Ectodermal cell (in vitro differentiated cells): ENCODE measurements at regions not wholly inside any gene's neighbourhood (a gene's known extent, or its start where the extent isn't known, plus 50 kb on each side); places are given as distances from the start of the nearest gene placed in this dataset.

Experiments
- H3K27ac ChIP-seq: 2 replicates; pipeline ENCODE4 v1.7.0; 2013; ENCODE audit warnings: mild to moderate bottlenecking, low read depth, low read length; ENCODE audit not compliant: insufficient read depth, poor library complexity, severe bottlenecking
- H3K27me3 ChIP-seq: 2 replicates; pipeline ENCODE4 v1.7.0; 2013; ENCODE audit warnings: mild to moderate bottlenecking, low read length; ENCODE audit not compliant: insufficient read depth, control insufficient read depth, poor library complexity, severe bottlenecking
- H3K36me3 ChIP-seq: one replicate; pipeline ENCODE4 v1.7.0; 2013; ENCODE audit warnings: low read length; ENCODE audit not compliant: control insufficient read depth, insufficient read depth
- H3K4me1 ChIP-seq: one replicate; pipeline ENCODE4 v1.7.0; 2013; ENCODE audit warnings: low read length; ENCODE audit not compliant: control insufficient read depth, insufficient read depth
- H3K4me3 ChIP-seq: 2 replicates; pipeline ENCODE4 v1.7.0; 2013; ENCODE audit warnings: low read depth, low read length, control low read depth; ENCODE audit not compliant: insufficient read depth
- H3K9me3 ChIP-seq: 2 replicates; pipeline ENCODE4 v1.7.0; 2013; ENCODE audit warnings: mild to moderate bottlenecking, low read length, moderate library complexity; ENCODE audit not compliant: control insufficient read depth
- WGBS, 2 experiments: methylation state at CpG; one replicate each; pipeline ENCODE4 v1.1.7; 2013; ENCODE audit warnings: missing lambda C conversion rate in 2 of 2; 5-methylcytosine and 5-hydroxymethylcytosine counted together

GRCh38 chr3:177515786-177516157 is 318.5 kb upstream of the TBL1XR1 start:
- no peaks in the 10 kb centered on the region for H3K36me3 ChIP-seq
- no peak overlapping the region for H3K4me3 ChIP-seq
- H3K4me1 ChIP-seq, result peaks cover 13% of the 10 kb centered on the region
- H3K9me3 ChIP-seq, result no peaks in the 10 kb centered on the region
- H3K27me3 ChIP-seq, result no peaks in the 10 kb centered on the region
- 93 to 95% methylated on average over 2 of the region's 3 CpGs for WGBS, 2 experiments
- no peak overlapping the region for H3K27ac ChIP-seq

GRCh38 chr3:177516158-177517011 is 319.1 kb upstream of the TBL1XR1 start:
- 71 to 78% methylated on average over 14 of the region's 14 CpGs for WGBS, 2 experiments
- Histone ChIP-seq H3K9me3 (no peaks in the 10 kb centered on the region), H3K27ac (no peak overlapping the region), H3K36me3 (no peaks in the 10 kb centered on the region), H3K27me3 (no peaks in the 10 kb centered on the region), H3K4me3 (no peak overlapping the region), H3K4me1 (peaks cover 12% of the 10 kb centered on the region)

GRCh38 chr3:177517906-177518305 is 320.6 kb upstream of the TBL1XR1 start:
- Histone ChIP-seq H3K4me3 (no peak overlapping the region), H3K9me3 (no peaks in the 10 kb centered on the region), H3K4me1 (peaks cover 12% of the 10 kb centered on the region), H3K36me3 (no peaks in the 10 kb centered on the region), H3K27ac (no peak overlapping the region), H3K27me3 (no peaks in the 10 kb centered on the region)
- whole genome bisulfite sequencing, 2 experiments, result 94 to 99% methylated on average over 2 of the region's 2 CpGs

GRCh38 chr3:177519588-177519987 is 322.3 kb upstream of the TBL1XR1 start:
- Histone ChIP-seq H3K9me3 (no peaks in the 10 kb centered on the region), H3K27ac (no peak overlapping the region)

GRCh38 chr3:177521305-177521704 is 324.0 kb upstream of the TBL1XR1 start:
- no peak overlapping the region for H3K4me3 ChIP-seq
- H3K27me3 ChIP-seq, result no peaks in the 10 kb centered on the region
- H3K36me3 ChIP-seq, result no peaks in the 10 kb centered on the region
- H3K4me1 ChIP-seq, result peaks cover 4% of the 10 kb centered on the region
- H3K9me3 ChIP-seq, result no peaks in the 10 kb centered on the region
- 81 to 86% methylated on average over 7 to 8 of the region's 8 CpGs for WGBS, 2 experiments
- no peak overlapping the region for H3K27ac ChIP-seq

More at GRCh38 chr3:177519588-177519987, 322.3 kb upstream of the TBL1XR1 start:
- WGBS, 2 experiments, result 96 to 97% methylated on average over 13 of the region's 13 CpGs
- Histone ChIP-seq H3K4me1 (peaks cover 10% of the 10 kb centered on the region), H3K27me3 (no peaks in the 10 kb centered on the region), H3K36me3 (no peaks in the 10 kb centered on the region), H3K4me3 (no peak overlapping the region)

- no peak overlapping the region for H3K27ac ChIP-seq
- no peaks in the 10 kb centered on the region for H3K9me3 ChIP-seq
- WGBS, 2 experiments, result 91 to 92% methylated on average over 4 of the region's 4 CpGs
Measured at GRCh38 chr3:177522051-177522450, 324.8 kb upstream of the TBL1XR1 start.

GRCh38 chr3:177523067-177523675 is 325.9 kb upstream of the TBL1XR1 start:
- Histone ChIP-seq H3K4me3 (no peak overlapping the region), H3K27me3 (no peaks in the 10 kb centered on the region), H3K36me3 (no peaks in the 10 kb centered on the region), H3K27ac (no peak overlapping the region), H3K9me3 (no peaks in the 10 kb centered on the region), H3K4me1 (no peaks in the 10 kb centered on the region)
- 61 to 80% methylated on average over 1 to 3 of the region's 3 CpGs for WGBS, 2 experiments

More at GRCh38 chr3:177522051-177522450, 324.8 kb upstream of the TBL1XR1 start:
- Histone ChIP-seq H3K27me3 (no peaks in the 10 kb centered on the region), H3K36me3 (no peaks in the 10 kb centered on the region), H3K4me1 (no peaks in the 10 kb centered on the region), H3K4me3 (no peak overlapping the region)

- WGBS, 2 experiments, result 90 to 92% methylated on average over 4 of the region's 4 CpGs
- no peak overlapping the region for H3K27ac ChIP-seq
- H3K27me3 ChIP-seq, result no peaks in the 10 kb centered on the region
- no peaks in the 10 kb centered on the region for H3K9me3 ChIP-seq
- H3K36me3 ChIP-seq, result no peaks in the 10 kb centered on the region
- no peaks in the 10 kb centered on the region for H3K4me1 ChIP-seq
- H3K4me3 ChIP-seq, result no peak overlapping the region
Measured at GRCh38 chr3:177523872-177524438, 326.7 kb upstream of the TBL1XR1 start.

GRCh38 chr3:177524742-177525141 is 327.5 kb upstream of the TBL1XR1 start:
- no peak overlapping the region for H3K4me3 ChIP-seq
- no peaks in the 10 kb centered on the region for H3K9me3 ChIP-seq
- no peaks in the 10 kb centered on the region for H3K4me1 ChIP-seq
- H3K27me3 ChIP-seq, result no peaks in the 10 kb centered on the region
- no peak overlapping the region for H3K27ac ChIP-seq
- no peaks in the 10 kb centered on the region for H3K36me3 ChIP-seq
- 88 to 96% methylated on average over 4 of the region's 4 CpGs for WGBS, 2 experiments

GRCh38 chr3:177525414-177525813 is 328.1 kb upstream of the TBL1XR1 start:
- H3K27ac ChIP-seq, result no peak overlapping the region
- H3K27me3 ChIP-seq, result no peaks in the 10 kb centered on the region
- no peaks in the 10 kb centered on the region for H3K36me3 ChIP-seq
- H3K4me1 ChIP-seq, result no peaks in the 10 kb centered on the region
- 96 to 100% methylated on average over 1 of the region's 1 CpG for WGBS, 2 experiments
- H3K4me3 ChIP-seq, result no peak overlapping the region
- no peaks in the 10 kb centered on the region for H3K9me3 ChIP-seq
